H1 (cell line): ENCODE measurements at regions not wholly inside any gene's neighbourhood (a gene's known extent, or its start where the extent isn't known, plus 50 kb on each side); places are given as distances from the start of the nearest gene placed in this dataset.

Experiments used
- CTCF ChIA-PET: fragments of 300-600 bp; sonication (Branson Sonifier 250); formaldehyde crosslinking; loops from one replicate; lab custom pipeline; 2021; ENCODE audit not compliant: partially characterized antibody; lab: Charles Lee
- POLR2A ChIA-PET: fragments of 300-600 bp; sonication (Branson Sonifier 250); formaldehyde crosslinking; loops from one replicate; lab custom pipeline; 2021; ENCODE audit warnings: inconsistent platforms; ENCODE audit not compliant: partially characterized antibody; lab: Charles Lee
- DNase-seq, 2 experiments: peaks; one replicate each; pipeline versions ENCODE4 v3.0.0 to v3.0.0-alpha.2; 2010 to 2022; ENCODE audit warnings: low spot score in 2 of 2, low read depth in 1 of 2, mixed read lengths in 1 of 2
- FAIRE-seq: peaks from 2 replicates; lab custom pipeline; 2011; peaks lifted over from hg19 to GRCh38; lab: Jason Lieb, UNC
- H2AFZ ChIP-seq: 2 replicates; pipeline ENCODE4 v1.8.1; 2012; ENCODE audit warnings: low read length, inconsistent platforms
- H2AK5ac ChIP-seq: 2 replicates; pipeline ENCODE4 v1.6.1; 2013; ENCODE audit warnings: low read depth, low read length
- H2BK120ac ChIP-seq: replicated peaks from 2 replicates; pipeline ENCODE3; 2013; ENCODE audit warnings: low read depth, low read length, inconsistent platforms
- H2BK12ac ChIP-seq: 2 replicates; pipeline ENCODE4 v1.6.1; 2013; ENCODE audit warnings: low read depth, low read length
- H2BK15ac ChIP-seq: 2 replicates; pipeline ENCODE4 v1.6.1; 2013; ENCODE audit warnings: low read length
- H2BK20ac ChIP-seq: 2 replicates; pipeline ENCODE4 v1.6.1; 2013; ENCODE audit warnings: low read length
- H2BK5ac ChIP-seq: 2 replicates; pipeline ENCODE4 v1.6.1; 2013; ENCODE audit warnings: low read depth, low read length
- H3K14ac ChIP-seq: 2 replicates; pipeline ENCODE4 v1.6.1; 2013; ENCODE audit warnings: inconsistent platforms; ENCODE audit not compliant: insufficient read length
- H3K18ac ChIP-seq: 2 replicates; pipeline ENCODE4 v1.6.1; 2013; ENCODE audit warnings: low read length; ENCODE audit errors: extremely low read depth
- H3K23ac ChIP-seq: 2 replicates; pipeline ENCODE4 v1.6.1; 2013; ENCODE audit warnings: inconsistent platforms; ENCODE audit not compliant: insufficient read length
- H3K23me2 ChIP-seq: 2 replicates; pipeline ENCODE4 v1.6.1; 2013; ENCODE audit warnings: low read depth, low read length
- H3K27ac ChIP-seq: 2 replicates; pipeline ENCODE4 v1.6.1; 2011; ENCODE audit warnings: low read depth, low read length, inconsistent platforms
- H3K27me3 ChIP-seq, 4 experiments: replicated peaks in 1 of 4; 1 replicate in 1 of 4; 2 replicates in 3 of 4; pipeline versions ENCODE4 v1.6.1 to v1.8.1; 2011 to 2013; ENCODE audit warnings: low read length in 3 of 4, mild to moderate bottlenecking in 3 of 4, inconsistent platforms in 2 of 4, mixed read lengths in 2 of 4, moderate library complexity in 1 of 4; ENCODE audit not compliant: control insufficient read depth in 3 of 4, insufficient read depth in 3 of 4; ENCODE audit errors: extremely low read depth in 1 of 4
- H3K36me3 ChIP-seq, 4 experiments: 2 replicates each; pipeline versions ENCODE4 v1.6.1 to v1.8.1; 2011 to 2013; ENCODE audit warnings: mild to moderate bottlenecking in 4 of 4, low read length in 3 of 4, moderate library complexity in 2 of 4, control low read depth in 1 of 4, inconsistent platforms in 1 of 4; ENCODE audit not compliant: insufficient read depth in 4 of 4, control insufficient read depth in 2 of 4
- H3K4ac ChIP-seq: replicated peaks from 2 replicates; pipeline ENCODE3; 2013; ENCODE audit warnings: low read length, low read depth, mixed read lengths, inconsistent platforms; ENCODE audit not compliant: insufficient read length
- H3K4me1 ChIP-seq, 4 experiments: replicated peaks in 1 of 4; 1 replicate in 1 of 4; 2 replicates in 3 of 4; pipeline versions ENCODE4 v1.6.1 to v1.8.1; 2011 to 2013; ENCODE audit warnings: low read length in 3 of 4, inconsistent platforms in 2 of 4, mixed read lengths in 1 of 4; ENCODE audit not compliant: insufficient read depth in 4 of 4, control insufficient read depth in 3 of 4
- H3K4me2 ChIP-seq, 2 experiments: 2 replicates each; pipeline versions ENCODE4 v1.6.1 to v1.8.1; 2011 to 2013; ENCODE audit warnings: low read depth in 2 of 2, low read length in 2 of 2, control low read depth in 1 of 2, inconsistent platforms in 1 of 2, mild to moderate bottlenecking in 1 of 2; ENCODE audit not compliant: insufficient read depth in 1 of 2
- H3K4me3 ChIP-seq, 4 experiments: fragments of 200-600, 300-600 bp in 1 of 4; sonication (generic), shearing (Covaris generic), sonication (Bioruptor Twin) in 1 of 4; 2 replicates each; pipeline versions ENCODE4 v1.5.1 to v1.8.1; 2011 to 2016; ENCODE audit warnings: low read length in 4 of 4, low read depth in 3 of 4, control low read depth in 2 of 4, inconsistent platforms in 2 of 4, mild to moderate bottlenecking in 2 of 4, mixed read lengths in 1 of 4, moderate library complexity in 1 of 4; ENCODE audit not compliant: insufficient read depth in 2 of 4; ENCODE audit errors: extremely low read depth in 1 of 4
- H3K56ac ChIP-seq: replicated peaks from 2 replicates; pipeline ENCODE3; 2013; ENCODE audit warnings: low read depth, mild to moderate bottlenecking, mixed read lengths, low read length, inconsistent platforms; ENCODE audit not compliant: insufficient read length
- H3K79me1 ChIP-seq: 2 replicates; pipeline ENCODE4 v1.6.1; 2013; ENCODE audit warnings: low read depth, low read length, control low read depth
- H3K79me2 ChIP-seq, 2 experiments: 2 replicates each; pipeline versions ENCODE4 v1.6.1 to v1.8.1; 2012 to 2013; ENCODE audit warnings: low read length in 2 of 2, mild to moderate bottlenecking in 2 of 2, inconsistent platforms in 1 of 2; ENCODE audit not compliant: insufficient read depth in 2 of 2, control insufficient read depth in 1 of 2
- H3K9ac ChIP-seq, 4 experiments: replicated peaks in 1 of 4; 1 replicate in 1 of 4; 2 replicates in 3 of 4; pipeline versions ENCODE4 v1.6.1 to v1.8.1; 2011 to 2013; ENCODE audit warnings: low read depth in 3 of 4, low read length in 3 of 4, control low read depth in 2 of 4, mild to moderate bottlenecking in 2 of 4, moderate library complexity in 2 of 4, inconsistent platforms in 1 of 4; ENCODE audit errors: extremely low read depth in 1 of 4
- H3K9me3 ChIP-seq, 2 experiments: 2 replicates each; pipeline versions ENCODE4 v1.6.1 to v1.8.1; 2012 to 2013; ENCODE audit warnings: mild to moderate bottlenecking in 2 of 2, moderate library complexity in 2 of 2, control low read depth in 1 of 2, inconsistent platforms in 1 of 2, low read depth in 1 of 2, low read length in 1 of 2, mixed read lengths in 1 of 2; ENCODE audit not compliant: insufficient read depth in 2 of 2
- H4K20me1 ChIP-seq, 2 experiments: replicated peaks in 1 of 2; 2 replicates each; pipeline versions ENCODE3 to v1.8.1; 2011 to 2013; ENCODE audit warnings: inconsistent platforms in 2 of 2, low read length in 2 of 2, mild to moderate bottlenecking in 1 of 2; ENCODE audit not compliant: insufficient read depth in 2 of 2, control insufficient read depth in 1 of 2
- H4K5ac ChIP-seq: 2 replicates; pipeline ENCODE4 v1.6.1; 2013; ENCODE audit warnings: low read length, low read depth, mixed read lengths, inconsistent platforms; ENCODE audit not compliant: insufficient read length
- H4K8ac ChIP-seq: 2 replicates; pipeline ENCODE4 v1.8.0; 2013; ENCODE audit warnings: mild to moderate bottlenecking, moderate library complexity, low read length, inconsistent platforms; ENCODE audit not compliant: insufficient read depth; ENCODE audit errors: extremely low read depth
- H4K91ac ChIP-seq: replicated peaks from 2 replicates; pipeline ENCODE3; 2013; ENCODE audit warnings: low read length, mixed read lengths, inconsistent platforms; ENCODE audit not compliant: insufficient read length
- EZH2 ChIP-seq: fragments of 200-600 bp; sonication (generic); IDR thresholded peaks from 2 replicates; pipeline ENCODE4 v1.7.1; 2012; ENCODE audit warnings: low read depth, mild to moderate bottlenecking, moderate library complexity, low read length, inconsistent platforms; ENCODE audit not compliant: severe bottlenecking
- HDAC2 ChIP-seq, 2 experiments: fragments of 300-600 bp in 1 of 2; sonication (generic) in 1 of 2; IDR thresholded peaks; 2 replicates each; pipeline ENCODE4 v1.6.1; 2011 to 2012; ENCODE audit warnings: low read depth in 2 of 2, low read length in 2 of 2, mild to moderate bottlenecking in 2 of 2, moderate library complexity in 2 of 2, borderline replicate concordance in 1 of 2, inconsistent platforms in 1 of 2
- HDAC6 ChIP-seq: IDR thresholded peaks from one replicate; pipeline ENCODE4 v1.7.1; 2012; ENCODE audit warnings: low read depth, mild to moderate bottlenecking, inconsistent platforms, low read length, moderate library complexity
- KDM1A ChIP-seq: fragments of 200-600, 300-600 bp; sonication (generic); IDR thresholded peaks from 2 replicates; pipeline ENCODE4 v1.7.1; 2016; ENCODE audit warnings: mild to moderate bottlenecking, low read length, borderline replicate concordance
- KDM4A ChIP-seq: IDR thresholded peaks from one replicate; pipeline ENCODE4 v1.7.1; 2012; ENCODE audit warnings: low read depth, mild to moderate bottlenecking, moderate library complexity, low read length, inconsistent platforms; ENCODE audit not compliant: severe bottlenecking
- NRF1 ChIP-seq: IDR thresholded peaks from 2 replicates; pipeline ENCODE4 v1.6.1; 2011; ENCODE audit warnings: mild to moderate bottlenecking, low read depth, low read length, improper control_type of control experiment
- PHF8 ChIP-seq: fragments of 200-600 bp; sonication (generic); conservative IDR thresholded peaks from 2 replicates; pipeline ENCODE4 v1.7.1; 2012; ENCODE audit warnings: low read depth, mild to moderate bottlenecking, inconsistent platforms, low read length, moderate library complexity
- RAD21 ChIP-seq, 2 experiments: IDR thresholded peaks in 1 of 2; conservative IDR thresholded peaks in 1 of 2; 2 replicates each; pipeline ENCODE4 v1.6.1; 2011; ENCODE audit warnings: low read depth in 2 of 2, low read length in 2 of 2, improper control_type of control experiment in 1 of 2, inconsistent platforms in 1 of 2, mild to moderate bottlenecking in 1 of 2, moderate library complexity in 1 of 2
- RNF2 ChIP-seq: fragments of 200-900, 300-1000 bp; sonication (generic); IDR thresholded peaks from 2 replicates; pipeline ENCODE4 v1.7.1; 2016; ENCODE audit warnings: borderline replicate concordance, low read depth, mild to moderate bottlenecking, antibody characterized with exemption, low read length; ENCODE audit not compliant: poor library complexity, severe bottlenecking; ENCODE audit errors: missing control alignments
- SRF ChIP-seq: IDR thresholded peaks from 2 replicates; pipeline ENCODE4 v1.6.1; 2011; ENCODE audit warnings: mild to moderate bottlenecking, low read depth, low read length, moderate library complexity
- TBP ChIP-seq: IDR thresholded peaks from 2 replicates; pipeline ENCODE4 v1.6.1; 2011; ENCODE audit warnings: low read depth, low read length, improper control_type of control experiment
- YY1 ChIP-seq: IDR thresholded peaks from 2 replicates; pipeline ENCODE4 v1.6.1; 2011; ENCODE audit warnings: low read depth, mild to moderate bottlenecking, low read length
- WGBS, 2 experiments: shearing (Covaris generic) in 1 of 2; methylation state at CpG; one replicate each; pipeline versions ENCODE4 v1.1.6 to v1.1.7; 2013 to 2015; ENCODE audit warnings: low lambda C conversion rate in 2 of 2, mixed read lengths in 2 of 2, inconsistent platforms in 1 of 2, low coverage in 1 of 2, missing lambda C conversion rate in 1 of 2; ENCODE audit not compliant: insufficient replicate concordance in 2 of 2, insufficient coverage in 1 of 2, insufficient read length in 1 of 2; ENCODE audit errors: extremely low coverage in 1 of 2, missing lambda C conversion rate in 1 of 2; 5-methylcytosine and 5-hydroxymethylcytosine counted together
- TF ChIP-seq, protein P1 (sequence below): IDR thresholded peaks from 2 replicates; pipeline ENCODE4 v1.6.1; 2012; ENCODE audit warnings: inconsistent platforms

DNA sequence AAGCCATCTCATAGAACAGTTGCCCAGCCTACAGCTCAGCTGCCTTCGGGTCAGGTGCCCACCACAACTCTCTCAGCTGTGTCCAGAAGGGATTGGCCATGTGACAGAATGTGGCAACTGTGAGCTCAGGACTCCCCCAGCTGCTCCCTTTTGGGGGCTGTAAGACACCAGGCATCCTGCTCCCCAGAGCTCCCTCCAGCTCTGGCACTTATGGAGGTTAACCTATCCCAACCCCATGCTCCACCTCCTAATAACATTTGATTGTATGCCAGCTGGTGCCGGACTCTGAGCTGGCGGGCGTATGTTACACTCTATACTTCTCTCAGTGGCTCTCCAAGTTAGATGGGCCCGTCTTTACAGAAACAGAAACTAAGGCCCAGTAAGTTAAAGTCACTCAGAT, 222.8 kb downstream of the FAM43A start:
- no peak overlapping the region for H3K23ac ChIP-seq
- H2AK5ac ChIP-seq, result no peak overlapping the region
- H3K4ac ChIP-seq, result no peak overlapping the region
- no peak overlapping the region for H2BK12ac ChIP-seq
- no peaks in the 10 kb centered on the region for H3K27me3 ChIP-seq
- H3K23me2 ChIP-seq, result no peaks in the 10 kb centered on the region
- no peaks in the 10 kb centered on the region for H3K79me2 ChIP-seq
- H3K4me3 ChIP-seq, result no peak overlapping the region
- no peak overlapping the region for H2AFZ ChIP-seq
- no peak overlapping the region for H4K5ac ChIP-seq
- H4K20me1 ChIP-seq, result no peaks in the 10 kb centered on the region
- no peak overlapping the region for H3K4me2 ChIP-seq
- H3K9me3 ChIP-seq, result peaks cover under 1 to 8% of the 10 kb centered on the region in 2 experiments; a peak in 2 of 4 replicates
- no peaks in the 10 kb centered on the region for H3K36me3 ChIP-seq
- POLR2A ChIA-PET, result interaction anchor here (1.0 kb wide), 1 partner anchor 352 kb away, joined by 3 read pairs; no protein-coding TSS in a partner anchor
- H3K79me1 ChIP-seq, result no peaks in the 10 kb centered on the region
- no peak overlapping the region for H2BK15ac ChIP-seq
- H3K14ac ChIP-seq, result no peak overlapping the region
- H4K8ac ChIP-seq, result no peak overlapping the region
- H2BK20ac ChIP-seq, result no peak overlapping the region
- FAIRE-seq, result no peak
- WGBS, 2 experiments, result 94% methylated on average over 5 of the region's 5 CpGs; no CpG with 5 or more reads in 1 of the 2 experiments
- H2BK120ac ChIP-seq, result no peak overlapping the region
- H3K9ac ChIP-seq, result no peak overlapping the region
- no peak overlapping the region for H3K27ac ChIP-seq
- no peak overlapping the region for H3K18ac ChIP-seq
- no peak overlapping the region for H4K91ac ChIP-seq
- CTCF ChIA-PET, result interaction anchor here (1.0 to 1.6 kb wide), 4 partner anchors 20 to 225 kb away, joined by 3 to 6 read pairs (median 4); no protein-coding TSS in a partner anchor
- H2BK5ac ChIP-seq, result no peak overlapping the region
- no peak for DNase-seq
- no peaks in the 10 kb centered on the region for H3K4me1 ChIP-seq
- no peak overlapping the region for H3K56ac ChIP-seq
- TF ChIP-seq RNF2 (no peak), HDAC6 (no peak), NRF1 (no peak), RAD21 (IDR thresholded peaks at IDR 0.05 in 1 of 2, conservative IDR thresholded peaks at IDR 0.05 in 1 of 2; ENCODE audit: low read depth in 2 of 2, low read length in 2 of 2) (no peak), EZH2 (no peak), TBP (no peak), YY1 (no peak), HDAC2 (IDR thresholded peaks at IDR 0.05; ENCODE audit: borderline replicate concordance in 1 of 2, low read depth in 2 of 2, low read length in 2 of 2) (no peak), SRF (no peak), KDM1A (no peak), KDM4A (no peak), PHF8 (no peak)
- TF ChIP-seq, protein P1, sequence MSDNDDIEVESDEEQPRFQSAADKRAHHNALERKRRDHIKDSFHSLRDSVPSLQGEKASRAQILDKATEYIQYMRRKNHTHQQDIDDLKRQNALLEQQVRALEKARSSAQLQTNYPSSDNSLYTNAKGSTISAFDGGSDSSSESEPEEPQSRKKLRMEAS, result no peak
